GM12891 (cell line): ENCODE measurements at regions not wholly inside any gene's neighbourhood (a gene's known extent, or its start where the extent isn't known, plus 50 kb on each side); places are given as distances from the start of the nearest gene placed in this dataset.

Experiments used
- PAX5 ChIP-seq: IDR thresholded peaks from 2 replicates; pipeline ENCODE4 v1.6.1; 2011; ENCODE audit warnings: low read length, moderate library complexity, mild to moderate bottlenecking; ENCODE audit not compliant: insufficient read depth, severe bottlenecking
- POLR2A ChIP-seq: IDR thresholded peaks from 2 replicates; pipeline ENCODE4 v1.6.1; 2011; ENCODE audit warnings: low read depth, low read length, control low read depth
- POLR2AphosphoS5 ChIP-seq: IDR thresholded peaks from 2 replicates; pipeline ENCODE4 v1.6.1; 2011; ENCODE audit warnings: low read depth, low read length, control low read depth
- POU2F2 ChIP-seq: IDR thresholded peaks from 2 replicates; pipeline ENCODE4 v1.6.1; 2011; ENCODE audit warnings: low read depth, mild to moderate bottlenecking, control low read depth, low read length, moderate library complexity
- SPI1 ChIP-seq: IDR thresholded peaks from 2 replicates; pipeline ENCODE4 v1.6.1; 2011; ENCODE audit warnings: low read depth, low read length, control low read depth
- TAF1 ChIP-seq: IDR thresholded peaks from 2 replicates; pipeline ENCODE4 v1.6.1; 2011; ENCODE audit warnings: low read depth, low read length, control low read depth

DNA sequence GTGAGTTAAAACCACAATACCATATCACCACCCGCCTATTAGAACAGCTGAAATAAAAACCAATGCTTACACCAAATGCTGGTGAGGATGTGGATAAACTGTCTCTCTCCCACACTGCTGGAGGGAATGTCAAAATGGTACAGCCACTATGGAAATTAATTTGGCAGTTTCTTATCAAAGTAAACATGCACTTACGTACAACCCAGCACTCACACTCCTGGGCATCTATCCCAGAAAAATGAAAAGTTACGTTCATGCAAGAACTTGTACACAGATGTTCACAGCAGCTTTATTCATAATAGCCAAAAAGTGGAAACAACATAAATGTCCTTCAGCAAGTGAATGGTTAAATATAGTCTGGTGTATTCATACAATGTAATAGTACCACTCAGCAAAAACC lies 173.2 kb upstream of the MYOCD start:
- TF ChIP-seq TAF1 (no peak), POLR2A (no peak), POLR2AphosphoS5 (no peak), SPI1 (no peak), PAX5 (no peak), POU2F2 (no peak)
